Stimulated activated CD8-positive, alpha-beta memory T cell treated with anti-CD3 and anti-CD28 coated beads, Interleukin-12 subunit alpha, Interleukin-12 subunit beta, amount 100 ng/mL, for 1 hour (primary cell): ENCODE measurements at regions not wholly inside any gene's neighbourhood (a gene's known extent, or its start where the extent isn't known, plus 50 kb on each side); places are given as distances from the start of the nearest gene placed in this dataset.

Source experiments
- DNase-seq: peaks from one replicate; pipeline ENCODE4 v3.0.0-alpha.2; 2020; ENCODE audit warnings: low read depth

GRCh38 chr12:24723759-24724158, 225.1 kb downstream of the BCAT1 start:
- no peak for DNase-seq

GRCh38 chr12:24721191-24721590, 227.7 kb downstream of the BCAT1 start:
- DNase-seq: no peak

DNA sequence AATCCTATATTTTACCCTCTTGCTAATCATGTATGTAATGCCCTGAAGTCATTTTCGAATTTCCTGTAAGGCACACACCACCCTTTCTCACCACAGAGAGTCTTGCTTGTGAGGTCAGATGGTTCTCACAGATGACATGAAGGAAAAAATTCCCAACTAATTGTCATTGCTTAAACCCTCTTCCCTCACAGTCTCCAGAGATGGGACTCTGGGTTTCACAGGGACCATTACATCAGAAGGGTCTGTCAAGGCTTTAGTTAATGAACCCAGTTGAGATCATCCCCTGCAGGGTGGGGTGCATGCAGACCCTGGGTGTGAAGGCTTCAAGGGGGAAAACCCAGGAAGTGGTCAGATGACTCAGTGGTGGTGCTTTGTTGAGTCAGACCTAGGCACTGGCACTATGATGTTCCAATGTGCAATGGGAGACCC, 229.6 kb downstream of the BCAT1 start:
- DNase-seq: peak; percentile 1

DNA sequence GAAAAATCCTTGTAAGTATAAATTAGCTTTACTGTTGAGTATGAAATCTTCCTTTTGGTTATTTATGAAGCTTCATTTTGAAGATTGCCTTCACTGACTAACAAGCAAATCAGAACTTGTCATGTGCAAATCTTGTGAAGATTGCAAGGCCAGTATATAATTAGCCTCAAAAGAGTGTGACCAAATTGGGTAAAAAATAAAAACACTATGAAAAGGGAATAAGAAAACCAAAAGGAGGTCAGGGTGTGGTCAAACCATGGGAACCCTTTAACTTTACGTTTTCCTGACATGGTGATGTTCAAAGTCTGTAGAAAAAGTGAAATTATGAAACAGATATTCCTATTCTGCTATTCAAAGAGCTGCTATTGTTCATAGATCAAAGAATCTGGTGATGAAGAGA, 230.3 kb downstream of the BCAT1 start:
- DNase-seq: no peak

DNA sequence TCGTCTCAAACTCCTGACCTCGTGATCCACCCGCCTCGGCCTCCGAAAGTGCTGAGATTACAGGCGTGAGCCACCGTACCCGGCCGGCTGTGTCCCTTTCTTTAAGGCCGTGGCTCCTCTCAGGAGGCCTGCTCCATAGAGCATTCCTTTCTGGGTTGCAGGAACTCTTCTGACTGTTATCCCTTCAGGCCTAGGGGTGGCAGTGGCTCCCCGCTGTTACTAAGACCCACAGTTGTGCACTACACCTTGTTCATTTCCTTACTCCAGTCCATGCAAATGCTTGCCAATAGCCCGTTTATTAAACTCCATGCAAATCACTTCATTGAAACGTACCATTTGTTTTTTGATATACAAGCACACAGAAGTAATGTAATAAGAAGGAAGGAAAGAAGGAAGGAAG, 234.7 kb downstream of the BCAT1 start:
- no peak for DNase-seq

DNA sequence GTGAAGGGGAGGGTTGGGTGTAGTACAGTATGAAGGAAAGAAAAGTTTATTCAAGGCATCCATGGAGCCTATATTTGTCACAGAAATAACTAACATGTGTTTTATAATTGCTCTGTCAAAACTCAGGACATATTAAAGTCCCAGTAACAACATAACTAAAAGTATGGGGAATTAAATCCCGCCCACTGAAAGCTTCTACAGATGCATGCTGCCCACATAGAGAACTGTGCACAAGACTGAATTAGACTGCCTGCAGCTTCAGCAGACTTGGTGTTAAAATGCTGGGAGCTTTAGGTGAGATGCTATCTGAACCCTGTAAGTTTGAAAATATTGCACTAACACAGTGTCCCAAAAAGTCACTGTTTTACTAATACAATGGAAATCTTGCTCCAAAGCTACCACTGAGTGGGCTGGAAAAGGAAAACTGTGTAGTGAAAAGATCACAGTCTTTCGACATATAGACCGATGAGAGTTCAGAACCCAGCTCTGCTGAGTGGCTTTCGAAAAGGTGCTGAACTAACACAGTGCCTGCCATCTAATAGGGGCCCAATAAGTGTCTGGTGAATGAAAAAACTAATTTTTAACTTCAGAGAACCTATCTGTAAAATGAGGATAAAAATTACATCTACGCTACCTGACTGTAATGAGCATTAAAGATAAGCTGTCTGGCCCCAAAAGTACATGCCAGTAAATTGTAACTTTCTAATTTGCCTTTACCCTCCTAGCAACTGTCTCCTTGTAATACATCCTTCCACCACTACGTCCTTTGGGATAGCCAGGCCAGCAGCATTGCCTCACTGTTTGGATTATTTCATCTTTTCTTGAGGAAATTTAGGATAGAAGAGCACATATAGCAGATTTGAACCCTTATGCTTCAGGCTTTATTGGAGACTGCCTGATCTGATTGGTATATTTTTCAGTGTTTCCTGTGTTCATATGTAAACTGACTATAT, 237.6 kb downstream of the BCAT1 start:
- DNase-seq: no peak

DNA sequence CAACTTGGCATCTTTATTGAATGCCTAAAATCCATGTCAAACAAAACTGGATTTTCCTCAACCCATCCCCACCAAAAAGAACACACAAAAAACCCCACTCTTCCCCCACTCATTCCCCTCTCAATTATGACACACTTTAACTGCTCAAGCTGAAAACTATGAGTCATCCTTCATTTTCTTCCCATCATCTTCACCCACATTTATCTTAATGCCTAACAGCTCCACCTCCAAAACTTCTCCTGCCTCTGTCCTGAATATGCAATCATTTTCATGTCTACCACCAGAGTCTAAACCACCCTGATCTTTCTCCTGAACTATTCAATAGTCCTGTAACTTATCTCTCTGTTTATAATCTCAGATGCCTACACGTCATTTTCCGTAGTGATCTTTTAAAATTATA, 239.7 kb downstream of the BCAT1 start:
- no peak for DNase-seq

DNA sequence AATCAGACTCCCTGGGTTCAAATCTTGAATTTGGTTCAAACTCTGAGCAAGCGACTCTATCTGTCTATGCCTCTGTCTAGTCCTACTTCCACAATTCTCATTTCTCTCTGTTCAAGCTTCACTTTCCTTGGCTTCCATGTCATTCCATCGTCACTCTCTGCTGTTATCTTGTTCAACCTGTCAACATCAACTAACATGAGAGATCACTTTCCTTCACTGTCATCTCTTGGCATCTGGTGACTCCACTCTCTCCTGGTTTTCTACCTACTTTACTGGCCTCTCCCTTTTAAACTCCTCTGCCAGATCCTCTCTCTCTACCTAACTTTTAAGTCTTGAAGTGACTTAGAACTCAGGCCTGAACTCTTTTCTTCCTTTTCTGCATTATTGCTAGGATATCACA, 240.2 kb downstream of the BCAT1 start:
- no peak for DNase-seq

DNA sequence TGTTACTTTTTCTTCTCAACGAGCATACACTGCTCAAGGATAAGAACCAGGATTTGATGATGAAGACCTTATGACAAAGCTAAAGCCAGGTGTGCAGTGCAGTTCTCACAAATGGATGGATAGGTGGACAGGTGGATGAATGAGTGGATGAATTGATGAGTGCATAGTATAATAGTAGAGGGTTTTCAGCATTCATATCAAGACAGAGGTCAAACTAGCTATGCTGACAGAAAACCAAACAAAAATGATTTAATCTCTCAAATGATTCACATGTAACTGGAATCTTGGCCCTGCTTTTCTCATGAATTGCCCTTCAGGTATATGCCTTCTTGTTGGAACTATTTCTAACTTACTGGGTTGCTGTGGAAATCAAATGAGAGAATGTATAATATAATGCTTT, 240.9 kb downstream of the BCAT1 start:
- no peak for DNase-seq

- DNase-seq: no peak
Measured at GRCh38 chr12:24707334-24707733, 241.6 kb downstream of the BCAT1 start.

DNA sequence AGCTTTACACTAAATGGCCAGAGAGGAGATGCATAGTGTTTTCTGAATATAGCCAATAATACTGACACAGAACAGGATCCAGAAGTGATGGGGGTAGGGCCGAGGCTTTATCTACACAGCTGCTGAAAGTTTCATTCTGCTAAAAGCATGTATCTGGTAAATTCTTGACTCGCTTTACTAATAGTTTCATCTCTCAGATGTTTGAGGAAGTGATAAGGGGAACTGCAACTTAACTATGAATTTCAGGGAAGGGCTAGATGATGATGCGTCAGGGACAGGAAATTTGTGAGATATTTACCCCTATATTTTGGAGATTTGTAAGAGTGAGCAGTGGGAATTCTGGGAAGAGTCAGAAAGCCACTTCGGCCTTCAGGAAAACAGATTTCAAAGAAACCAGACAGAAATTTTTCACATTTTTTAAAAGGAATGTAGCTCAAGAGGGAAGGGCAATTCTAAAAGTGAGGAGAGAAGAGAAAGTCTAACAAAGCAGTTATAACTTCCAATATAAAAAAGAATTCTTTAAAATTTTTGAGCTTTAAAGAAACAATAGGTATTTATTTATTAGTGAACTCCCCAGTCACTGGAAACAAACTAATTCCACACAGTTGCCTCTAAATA, 243.1 kb downstream of the BCAT1 start:
- DNase-seq: no peak

GRCh38 chr12:24705216-24705615, 243.7 kb downstream of the BCAT1 start:
- DNase-seq: no peak

GRCh38 chr12:24701343-24701742, 247.6 kb downstream of the BCAT1 start:
- DNase-seq: no peak

DNA sequence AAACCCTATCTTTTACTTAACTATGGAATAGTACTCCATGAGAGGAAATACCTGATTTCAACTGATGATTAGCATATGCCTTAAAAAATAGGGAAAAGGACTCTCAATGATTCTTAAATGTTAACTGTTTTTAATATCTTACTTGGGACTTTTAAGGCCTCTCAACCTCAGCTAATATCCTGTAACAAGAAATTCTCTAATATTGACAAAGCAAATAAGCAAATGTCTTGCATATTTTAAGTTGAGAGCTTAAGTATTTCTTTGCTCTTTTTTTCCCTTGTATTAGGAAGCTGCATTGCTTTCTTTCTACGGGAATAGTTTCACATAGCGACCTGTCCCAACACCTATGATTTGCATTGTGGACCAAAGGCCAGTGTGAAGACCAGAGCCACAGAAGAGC, 249.9 kb downstream of the BCAT1 start:
- DNase-seq: no peak

DNA sequence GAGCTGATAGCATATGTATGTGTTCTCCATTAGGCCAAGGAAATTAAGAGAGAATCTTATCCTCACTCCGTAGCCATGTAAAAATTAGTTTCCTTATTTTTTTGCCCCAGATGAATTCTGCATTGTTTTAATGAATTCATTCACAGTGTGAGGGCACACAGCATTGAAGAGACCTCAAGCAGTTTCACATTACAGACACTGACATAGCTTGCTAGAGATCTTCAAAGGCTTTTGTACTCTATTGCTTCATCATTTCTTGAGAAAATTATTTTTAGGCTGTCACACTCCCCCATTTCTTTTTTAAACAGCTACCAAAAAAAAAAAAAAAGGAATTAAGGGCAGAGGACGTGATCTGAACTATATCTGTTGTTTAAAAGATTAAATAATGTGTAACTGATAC, 251.1 kb downstream of the BCAT1 start:
- no peak for DNase-seq

GRCh38 chr12:24697295-24697694, 251.6 kb downstream of the BCAT1 start:
- DNase-seq: no peak

- DNase-seq: no peak
Measured at GRCh38 chr12:24696800-24697199, 252.1 kb downstream of the BCAT1 start.

DNA sequence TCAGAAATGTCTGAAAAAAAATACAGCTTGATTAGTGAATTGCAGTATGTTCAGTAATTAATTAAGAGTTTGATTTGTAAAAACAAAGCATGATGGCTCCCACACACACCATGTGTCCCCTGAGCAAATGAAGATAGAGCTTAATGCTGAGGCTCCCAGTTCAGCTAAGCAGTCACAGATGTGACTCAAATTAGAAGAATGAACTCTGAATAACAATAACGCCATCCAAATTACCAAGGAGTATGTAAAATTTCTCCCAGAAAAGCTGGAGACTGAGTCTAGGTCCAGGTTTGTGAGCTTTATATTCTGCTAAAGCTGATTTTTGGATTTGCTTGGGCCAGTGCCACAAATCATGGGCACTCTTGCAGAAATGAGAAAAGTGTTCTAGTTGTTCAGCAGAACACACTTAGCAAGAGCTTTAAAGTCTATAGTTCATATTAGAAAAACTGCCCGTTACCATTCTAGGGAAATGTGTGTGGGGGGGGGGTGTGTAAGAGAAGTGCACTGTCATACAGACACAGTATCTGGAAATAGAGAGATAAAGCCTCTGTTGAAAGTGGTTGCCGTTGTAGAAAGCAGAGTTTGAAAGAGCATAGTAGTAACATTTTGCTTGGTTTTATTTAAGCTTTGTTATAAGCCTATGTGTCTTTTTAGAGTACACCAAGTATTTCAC, 253.1 kb downstream of the BCAT1 start:
- no peak for DNase-seq

DNA sequence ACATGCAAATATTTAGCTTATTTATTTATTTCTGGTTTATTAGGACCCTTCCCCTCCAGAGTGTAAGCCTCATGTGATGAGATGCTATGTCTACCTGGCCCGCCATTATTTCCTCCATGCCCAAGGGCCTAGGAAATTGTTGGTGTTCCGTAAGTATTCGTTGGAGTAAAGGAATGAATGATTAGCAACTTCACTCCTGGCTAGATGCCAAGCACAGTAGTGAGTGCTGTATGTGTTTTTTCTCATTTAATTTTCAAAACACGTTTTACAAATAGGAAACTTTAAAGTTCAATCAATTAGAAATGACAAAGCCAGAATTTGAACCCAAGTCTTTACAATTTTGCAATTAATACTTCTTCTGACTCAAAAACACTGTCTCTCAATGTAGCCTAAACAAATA, 253.8 kb downstream of the BCAT1 start:
- DNase-seq: no peak

DNA sequence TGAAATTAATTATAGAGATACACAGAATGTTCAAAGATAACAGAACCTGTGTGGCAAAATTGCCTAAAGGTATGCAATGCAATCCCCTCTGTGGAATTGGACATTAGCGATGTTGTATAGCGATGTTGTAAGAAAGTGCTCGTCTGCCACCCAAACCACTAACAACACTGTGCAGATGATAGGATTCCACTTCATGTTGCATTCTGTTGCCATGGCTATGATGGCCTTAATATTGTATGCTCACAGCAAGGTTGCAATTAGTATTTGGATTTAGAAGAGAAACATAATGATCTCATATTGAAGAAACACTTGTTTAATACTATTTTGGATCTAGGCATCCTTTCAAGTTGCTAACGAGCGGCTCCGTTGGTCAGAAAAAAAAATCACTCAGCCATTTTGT, 260.3 kb downstream of the BCAT1 start:
- DNase-seq: no peak

GRCh38 chr12:24681570-24681969, 267.3 kb downstream of the BCAT1 start:
- DNase-seq: no peak

GRCh38 chr12:24679126-24679525, 269.8 kb downstream of the BCAT1 start:
- DNase-seq: no peak

- DNase-seq: no peak
Measured at GRCh38 chr12:24678436-24678835, 270.5 kb downstream of the BCAT1 start.
